ENCODE measurements at regions not wholly inside any gene's neighbourhood (a gene's known extent, or its start where the extent isn't known, plus 50 kb on each side); places are given as distances from the start of the nearest gene placed in this dataset.

DNA sequence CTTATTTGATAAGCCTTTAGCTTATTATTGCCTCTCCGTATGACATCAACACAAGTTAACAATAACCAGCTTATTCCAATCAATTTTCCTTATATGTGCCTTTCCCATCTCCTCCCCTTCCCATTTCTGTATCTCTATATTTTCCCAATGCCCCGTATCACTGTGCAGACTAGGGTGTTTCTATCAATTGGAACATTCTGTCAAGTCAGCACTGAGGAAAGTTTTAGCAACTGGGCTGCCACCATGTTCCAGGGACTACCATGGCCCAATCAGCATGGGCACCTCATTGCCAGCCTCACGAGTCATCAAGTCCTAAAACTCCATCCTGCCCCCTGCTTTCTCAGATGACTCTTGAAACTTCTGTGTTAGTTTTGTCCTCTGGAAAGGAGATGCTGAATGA lies 973.1 kb upstream of the CNTN5 start:
- TF ChIP-seq, protein P1, sequence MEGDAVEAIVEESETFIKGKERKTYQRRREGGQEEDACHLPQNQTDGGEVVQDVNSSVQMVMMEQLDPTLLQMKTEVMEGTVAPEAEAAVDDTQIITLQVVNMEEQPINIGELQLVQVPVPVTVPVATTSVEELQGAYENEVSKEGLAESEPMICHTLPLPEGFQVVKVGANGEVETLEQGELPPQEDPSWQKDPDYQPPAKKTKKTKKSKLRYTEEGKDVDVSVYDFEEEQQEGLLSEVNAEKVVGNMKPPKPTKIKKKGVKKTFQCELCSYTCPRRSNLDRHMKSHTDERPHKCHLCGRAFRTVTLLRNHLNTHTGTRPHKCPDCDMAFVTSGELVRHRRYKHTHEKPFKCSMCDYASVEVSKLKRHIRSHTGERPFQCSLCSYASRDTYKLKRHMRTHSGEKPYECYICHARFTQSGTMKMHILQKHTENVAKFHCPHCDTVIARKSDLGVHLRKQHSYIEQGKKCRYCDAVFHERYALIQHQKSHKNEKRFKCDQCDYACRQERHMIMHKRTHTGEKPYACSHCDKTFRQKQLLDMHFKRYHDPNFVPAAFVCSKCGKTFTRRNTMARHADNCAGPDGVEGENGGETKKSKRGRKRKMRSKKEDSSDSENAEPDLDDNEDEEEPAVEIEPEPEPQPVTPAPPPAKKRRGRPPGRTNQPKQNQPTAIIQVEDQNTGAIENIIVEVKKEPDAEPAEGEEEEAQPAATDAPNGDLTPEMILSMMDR (conservative IDR thresholded peaks at IDR 0.05; ENCODE audit: low read depth, low read length) = no peak
- no peak for TF ChIP-seq EZH2phosphoT487 (IDR thresholded peaks at IDR 0.05; ENCODE audit: borderline replicate concordance, low read length)
